Naive B cell (primary cell): ENCODE measurements at regions not wholly inside any gene's neighbourhood (a gene's known extent, or its start where the extent isn't known, plus 50 kb on each side); places are given as distances from the start of the nearest gene placed in this dataset.
"Not testable (repeated sequence)": the region's sequence is repeated elsewhere in the genome, so short reads cannot be mapped to it uniquely, and the experiment has no call there.

ENCODE experiments used
- ATAC-seq, 2 donors: fragments of 150-1000 bp; cut with Tn5 transposase; 2 replicates each; pipeline ENCODE4 v1.10.0; 2021; ENCODE audit warnings: low read depth in 2 of 2, mild to moderate bottlenecking in 2 of 2, moderate library complexity in 2 of 2
- DNase-seq: peaks from one replicate; pipeline ENCODE4 v3.0.0; 2022
- H3K27ac Mint-ChIP-seq, 6 donors: one replicate each; pipeline ENCODE4 v1.8.0; 2020 to 2022; ENCODE audit warnings: mild to moderate bottlenecking in 6 of 6, mixed read lengths in 6 of 6, moderate library complexity in 5 of 6, inconsistent platforms in 2 of 6
- H3K27me3 Mint-ChIP-seq, 3 donors: one replicate each; pipeline ENCODE4 v1.8.0; 2021 to 2022; ENCODE audit warnings: mixed read lengths in 3 of 3, mild to moderate bottlenecking in 1 of 3
- H3K36me3 Mint-ChIP-seq, 2 donors: one replicate each; pipeline ENCODE4 v1.8.0; 2020 to 2022; ENCODE audit warnings: mixed read lengths in 2 of 2, inconsistent platforms in 1 of 2, mild to moderate bottlenecking in 1 of 2
- H3K4me1 Mint-ChIP-seq, 3 donors: one replicate each; pipeline ENCODE4 v1.8.0; 2020 to 2022; ENCODE audit warnings: mixed read lengths in 3 of 3, inconsistent platforms in 1 of 3, mild to moderate bottlenecking in 1 of 3, moderate library complexity in 1 of 3
- H3K4me3 Mint-ChIP-seq, 8 donors: one replicate each; pipeline ENCODE4 v1.8.0; 2020 to 2022; ENCODE audit warnings: mild to moderate bottlenecking in 8 of 8, mixed read lengths in 8 of 8, moderate library complexity in 8 of 8, inconsistent platforms in 2 of 8
- H3K9me3 Mint-ChIP-seq, 7 donors: one replicate each; pipeline ENCODE4 v1.8.0; 2020 to 2022; ENCODE audit warnings: mixed read lengths in 7 of 7, mild to moderate bottlenecking in 5 of 7, inconsistent platforms in 2 of 7, moderate library complexity in 1 of 7

DNA sequence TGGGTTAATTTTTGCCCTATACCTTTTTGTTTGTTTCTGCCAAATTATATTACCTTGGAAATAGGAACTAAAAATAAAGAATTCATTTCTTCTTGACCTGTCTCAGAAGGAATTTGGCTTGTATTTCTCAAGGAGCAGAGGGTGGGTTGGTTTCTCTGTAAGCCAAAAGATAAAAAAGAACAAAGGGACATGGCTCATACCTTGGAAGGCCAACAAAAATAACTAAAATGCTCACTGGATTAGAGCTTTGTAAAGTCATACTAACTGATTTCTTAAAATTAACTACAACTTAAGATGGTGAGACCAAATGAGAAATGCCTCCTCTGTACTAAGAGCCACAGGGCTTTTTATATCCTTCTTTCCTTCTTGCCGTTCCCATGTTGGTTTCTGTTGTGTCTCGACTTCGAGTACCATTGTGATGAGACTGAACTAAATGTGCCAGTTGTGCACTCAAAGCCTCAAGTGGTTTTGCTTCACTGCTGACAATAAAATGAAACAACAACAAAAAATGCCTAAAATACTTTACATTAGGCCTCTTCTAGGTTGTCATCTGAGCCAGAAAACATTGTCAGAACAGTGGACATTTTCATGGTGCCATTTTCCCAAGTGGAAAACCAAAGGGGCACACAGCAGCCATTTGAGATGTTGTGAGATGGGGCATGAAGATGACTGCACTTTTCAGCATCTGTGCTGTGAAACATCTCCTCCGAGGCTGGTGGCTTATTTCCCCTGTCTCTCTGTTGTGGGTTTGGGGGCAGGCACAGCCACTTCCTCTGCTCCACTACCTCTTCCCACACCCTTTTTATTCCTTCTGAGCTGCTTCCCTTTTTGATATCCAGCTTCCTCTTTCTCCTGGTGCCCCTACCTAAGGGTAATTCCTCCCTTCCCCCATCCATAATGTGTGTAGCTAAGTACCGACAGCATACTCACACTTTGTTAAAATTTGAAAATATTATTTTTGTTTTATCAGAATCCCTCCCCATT, 51.8 kb upstream of the AGR3 start:
- Mint-ChIP-seq H3K27me3 (peaks cover 0 to 16% (median 7%) of the 10 kb centered on the region in 3 donors), H3K4me3 (peak overlapping the region in 6 of 8 donors; percentile 6 to 86 (median 63)), H3K36me3 (no peaks in the 10 kb centered on the region), H3K4me1 (peaks cover 31 to 47% (median 37%) of the 10 kb centered on the region in 3 donors), H3K27ac (peak overlapping the region in 4 of 6 donors; percentile 12 to 58 (median 16)), H3K9me3 (no peaks in the 10 kb centered on the region)
- peak; percentile 37 for DNase-seq
- peak; percentile 38 to 41 for ATAC-seq

- Mint-ChIP-seq H3K36me3 (no peaks in the 10 kb centered on the region), H3K27ac (peak overlapping the region in 2 of 6 donors; percentile 17 to 62), H3K27me3 (peaks cover 0 to 8% (median 5%) of the 10 kb centered on the region in 3 donors), H3K4me1 (peaks cover 22 to 38% (median 30%) of the 10 kb centered on the region in 3 donors), H3K9me3 (no peaks in the 10 kb centered on the region), H3K4me3 (peak overlapping the region in 1 of 8 donors; percentile 76)
- no peak for DNase-seq
- no peak for ATAC-seq
Measured at GRCh38 chr7:16934722-16935340, 53.0 kb upstream of the AGR3 start.

DNA sequence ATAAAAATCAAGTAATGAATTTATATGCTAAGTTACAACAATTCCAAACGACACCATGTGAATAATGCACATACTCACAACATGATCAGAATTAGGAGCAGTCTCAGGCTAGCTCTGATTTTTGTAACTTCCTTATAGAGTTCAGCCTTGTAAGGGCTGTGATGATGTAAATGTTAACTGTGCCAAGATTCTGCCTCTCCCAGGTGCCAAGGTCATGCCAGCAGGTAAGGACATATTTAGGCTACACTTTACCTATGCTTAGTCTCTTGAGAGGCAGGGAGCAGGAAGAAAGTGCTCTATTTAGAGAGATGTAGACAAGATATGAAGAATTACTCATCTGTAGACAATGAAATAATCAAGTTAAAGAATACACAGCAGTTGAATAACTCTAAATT, 53.6 kb upstream of the AGR3 start:
- peak overlapping the region in 1 of 6 donors; percentile 17 for H3K27ac Mint-ChIP-seq
- H3K27me3 Mint-ChIP-seq: peaks cover 0 to 5% (median 4%) of the 10 kb centered on the region in 3 donors
- DNase-seq: no peak

GRCh38 chr7:16936626-16937422, 55.0 kb upstream of the AGR3 start:
- no peak for ATAC-seq
- H3K9me3 Mint-ChIP-seq: peaks cover 0 to under 1% (median 0%) of the 10 kb centered on the region in 7 donors
- H3K4me1 Mint-ChIP-seq: peaks cover 18 to 30% (median 29%) of the 10 kb centered on the region in 3 donors
- H3K36me3 Mint-ChIP-seq: no peaks in the 10 kb centered on the region
- no peak overlapping the region for H3K4me3 Mint-ChIP-seq
- H3K27me3 Mint-ChIP-seq: peaks cover 0 to 5% (median 4%) of the 10 kb centered on the region in 3 donors
- DNase-seq: no peak
- H3K27ac Mint-ChIP-seq: no peak overlapping the region

More for the DNA sequence above, 53.6 kb upstream of the AGR3 start:
- H3K36me3 Mint-ChIP-seq: no peaks in the 10 kb centered on the region
- no peak for ATAC-seq
- peaks cover 18 to 35% (median 30%) of the 10 kb centered on the region in 3 donors for H3K4me1 Mint-ChIP-seq
- H3K9me3 Mint-ChIP-seq: no peaks in the 10 kb centered on the region
- H3K4me3 Mint-ChIP-seq: no peak overlapping the region

- H3K36me3 Mint-ChIP-seq: no peaks in the 10 kb centered on the region
- peaks cover 0 to 9% (median 3%) of the 10 kb centered on the region in 7 donors for H3K9me3 Mint-ChIP-seq
- DNase-seq: no peak
- no peak for ATAC-seq
- H3K4me1 Mint-ChIP-seq: peaks cover 8 to 19% (median 12%) of the 10 kb centered on the region in 3 donors
- peak overlapping the region in 1 of 6 donors; percentile 3 for H3K27ac Mint-ChIP-seq
- H3K4me3 Mint-ChIP-seq: peak overlapping the region in 1 of 8 donors; percentile 2
- H3K27me3 Mint-ChIP-seq: peaks cover 0 to 5% (median 0%) of the 10 kb centered on the region in 3 donors
Measured at GRCh38 chr7:16939161-16939560, 57.4 kb upstream of the AGR3 start.

DNA sequence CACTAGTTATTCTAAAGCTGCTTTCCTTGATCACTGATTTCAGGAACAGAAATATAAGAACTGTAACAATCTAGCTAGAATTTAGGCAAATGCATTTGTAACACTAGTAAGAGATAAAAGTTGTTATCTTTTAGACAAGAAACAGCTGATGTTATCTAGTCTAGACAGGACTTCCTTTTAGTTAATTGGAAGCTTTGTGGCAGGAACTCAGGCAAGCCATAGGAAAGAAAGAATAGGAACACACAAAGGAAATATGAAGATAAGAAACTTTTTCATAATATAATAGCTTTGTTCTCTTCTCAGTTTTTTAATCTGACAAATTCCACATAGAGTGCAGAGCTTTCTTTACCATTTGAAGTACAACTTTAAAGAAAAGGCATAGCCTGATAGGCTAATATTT, 59.0 kb upstream of the AGR3 start:
- no peak overlapping the region for H3K4me3 Mint-ChIP-seq
- peaks cover 0 to 5% (median 0%) of the 10 kb centered on the region in 3 donors for H3K27me3 Mint-ChIP-seq
- no peak for ATAC-seq
- peaks cover 4 to 15% (median 6%) of the 10 kb centered on the region in 3 donors for H3K4me1 Mint-ChIP-seq
- no peaks in the 10 kb centered on the region for H3K36me3 Mint-ChIP-seq
- no peak for DNase-seq
- no peak overlapping the region for H3K27ac Mint-ChIP-seq
- peaks cover 0 to 9% (median 3%) of the 10 kb centered on the region in 7 donors for H3K9me3 Mint-ChIP-seq

GRCh38 chr7:16942929-16943509, 61.2 kb upstream of the AGR3 start:
- H3K4me1 Mint-ChIP-seq: peaks cover 4 to 15% (median 6%) of the 10 kb centered on the region in 3 donors
- peaks cover 8 to 10% of the 10 kb centered on the region in 2 donors for H3K36me3 Mint-ChIP-seq
- H3K27ac Mint-ChIP-seq: no peak overlapping the region
- peaks cover 10 to 17% (median 13%) of the 10 kb centered on the region in 7 donors for H3K9me3 Mint-ChIP-seq
- DNase-seq: no peak
- ATAC-seq: no peak
- H3K4me3 Mint-ChIP-seq: no peak overlapping the region
- H3K27me3 Mint-ChIP-seq: peaks cover 0 to 5% (median 0%) of the 10 kb centered on the region in 3 donors

GRCh38 chr7:16944936-16945335, 63.2 kb upstream of the AGR3 start:
- Mint-ChIP-seq H3K36me3 (peaks cover 20 to 26% of the 10 kb centered on the region in 2 donors), H3K9me3 (peaks cover 10 to 29% (median 28%) of the 10 kb centered on the region in 7 donors), H3K4me3 (no peak overlapping the region), H3K4me1 (peaks cover 0 to 4% (median 0%) of the 10 kb centered on the region in 3 donors), H3K27me3 (peaks cover 0 to 5% (median 0%) of the 10 kb centered on the region in 3 donors), H3K27ac (no peak overlapping the region)
- ATAC-seq: no peak
- no peak for DNase-seq

- H3K27ac Mint-ChIP-seq: peak overlapping the region in 1 of 6 donors; percentile 17
- ATAC-seq (no peak), DNase-seq (no peak)
- peaks cover 0 to under 1% (median 0%) of the 10 kb centered on the region in 3 donors for H3K27me3 Mint-ChIP-seq
- H3K4me3 Mint-ChIP-seq: no peak overlapping the region
- H3K9me3 Mint-ChIP-seq: peaks cover 10 to 29% (median 28%) of the 10 kb centered on the region in 7 donors
- peaks cover 20 to 26% of the 10 kb centered on the region in 2 donors for H3K36me3 Mint-ChIP-seq
- H3K4me1 Mint-ChIP-seq: no peaks in the 10 kb centered on the region
Measured at GRCh38 chr7:16945372-16945771, 63.6 kb upstream of the AGR3 start.

DNA sequence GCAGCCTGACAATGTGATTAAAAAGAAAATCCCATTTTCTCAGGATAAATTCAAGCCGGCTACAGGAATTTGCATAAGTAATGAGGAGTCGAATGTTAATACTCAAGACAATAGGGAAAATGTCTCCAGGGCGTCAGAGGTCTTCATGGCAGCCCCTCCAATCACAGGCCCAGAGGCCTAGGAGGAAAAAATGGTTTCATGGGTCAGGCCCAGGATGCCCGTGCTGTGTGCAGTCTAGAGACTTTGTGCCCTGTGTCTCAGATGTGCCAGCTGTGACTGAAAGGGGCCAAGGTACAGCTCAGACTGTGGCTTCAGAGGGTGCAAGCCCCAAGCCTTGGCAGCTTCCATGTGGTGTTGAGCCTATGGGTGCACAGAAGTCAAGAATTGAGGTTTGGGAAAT, 66.3 kb upstream of the AGR3 start:
- not testable (repeated sequence) for H3K4me3 Mint-ChIP-seq, H3K27me3 Mint-ChIP-seq, DNase-seq, H3K4me1 Mint-ChIP-seq, ATAC-seq, H3K27ac Mint-ChIP-seq
- Mint-ChIP-seq H3K9me3 (peaks cover 6 to 28% (median 26%) of the 10 kb centered on the region in 7 donors), H3K36me3 (peaks cover 20 to 26% of the 10 kb centered on the region in 2 donors)

DNA sequence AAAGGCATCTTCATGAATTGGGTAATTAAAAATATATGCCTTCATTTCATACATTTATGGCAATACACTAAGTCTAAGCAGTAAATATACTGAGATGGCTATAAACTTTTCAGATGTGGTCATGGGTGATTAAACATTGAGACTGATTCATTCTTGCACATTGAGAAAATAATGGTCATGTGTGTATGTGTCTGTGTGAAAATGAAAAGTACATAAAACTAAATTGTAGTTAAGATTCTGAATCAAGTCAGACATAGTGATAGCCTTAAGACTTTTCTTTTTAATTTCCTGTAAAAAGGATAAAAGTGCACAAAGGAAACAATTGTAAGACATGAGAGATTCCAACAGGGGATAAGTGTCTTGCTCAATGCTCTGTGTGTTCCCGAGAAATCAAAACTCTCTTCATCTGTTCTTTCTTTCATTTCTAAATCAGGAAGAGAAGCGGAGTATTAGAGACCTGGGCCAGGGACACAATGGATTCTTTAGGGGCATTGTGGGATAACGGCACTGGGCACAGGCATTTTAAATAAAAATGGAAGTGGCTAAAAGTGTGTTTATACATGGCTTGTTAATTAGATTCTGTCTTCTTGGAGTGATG, 69.8 kb upstream of the AGR3 start:
- H3K27ac Mint-ChIP-seq: no peak overlapping the region
- H3K9me3 Mint-ChIP-seq: peaks cover 6 to 28% (median 20%) of the 10 kb centered on the region in 7 donors
- no peak overlapping the region for H3K4me3 Mint-ChIP-seq
- no peak for ATAC-seq
- peaks cover 20 to 26% of the 10 kb centered on the region in 2 donors for H3K36me3 Mint-ChIP-seq
- peaks cover 0 to 3% (median 0%) of the 10 kb centered on the region in 3 donors for H3K27me3 Mint-ChIP-seq
- no peak for DNase-seq
- H3K4me1 Mint-ChIP-seq: no peaks in the 10 kb centered on the region

- Mint-ChIP-seq H3K27me3 (peaks cover 0 to 3% (median 0%) of the 10 kb centered on the region in 3 donors), H3K9me3 (peaks cover 0 to 15% (median 7%) of the 10 kb centered on the region in 7 donors), H3K4me1 (no peaks in the 10 kb centered on the region), H3K27ac (no peak overlapping the region), H3K36me3 (peaks cover 3 to 7% of the 10 kb centered on the region in 2 donors), H3K4me3 (no peak overlapping the region)
- no peak for DNase-seq
- no peak for ATAC-seq
Measured at GRCh38 chr7:16954321-16954720, 72.5 kb upstream of the AGR3 start.
